GM12878 (cell line): ENCODE measurements at regions not wholly inside any gene's neighbourhood (a gene's known extent, or its start where the extent isn't known, plus 50 kb on each side); places are given as distances from the start of the nearest gene placed in this dataset.

ENCODE experiments used
- ATAC-seq: fragments of 200-7000 bp; cut with Tn5 transposase; 3 replicates; pipeline ENCODE4 v1.9.1; 2020; ENCODE audit warnings: mild to moderate bottlenecking, moderate library complexity
- BruUV-seq: library from RNA; stranded (reverse); fragments of 400-500 nt; replicated peaks from 2 replicates; lab custom pipeline; 2021; lab: Mats Ljungman, UMichigan
- CTCF ChIA-PET: fragments of 300-600 bp; sonication (Branson Sonifier 250); formaldehyde crosslinking; extraction: SDS; loops from one replicate; lab custom pipeline; 2021; ENCODE audit warnings: inconsistent platforms; lab: Yijun Ruan, JAX
- POLR2A ChIA-PET: fragments of 350-600 bp; formaldehyde crosslinking; extraction: SDS; loops from one replicate; lab custom pipeline; 2021; ENCODE audit warnings: inconsistent platforms; lab: Charles Lee
- RAD21 ChIA-PET: fragments of 300-600 bp; sonication (Branson Sonifier 250); formaldehyde crosslinking; loops from one replicate; lab custom pipeline; 2023; ENCODE audit warnings: antibody characterized with exemption; ENCODE audit not compliant: unreplicated experiment; lab: Charles Lee
- SMC1A ChIA-PET: fragments of 300-600 bp; sonication (Branson Sonifier 250); formaldehyde crosslinking; loops from one replicate; lab custom pipeline; 2023; ENCODE audit not compliant: unreplicated experiment, uncharacterized antibody; lab: Charles Lee
- DNase-seq: peaks from one replicate; pipeline ENCODE4 v3.0.0-alpha.2; 2011; ENCODE audit warnings: low read depth, low spot score
- FAIRE-seq: peaks from 3 replicates; lab custom pipeline; 2011; peaks lifted over from hg19 to GRCh38; lab: Jason Lieb, UNC
- H2AFZ ChIP-seq: 2 replicates; pipeline ENCODE4 v1.6.0; 2011; ENCODE audit warnings: low read depth, low read length, control low read depth; ENCODE audit not compliant: control insufficient read depth
- H3K27ac ChIP-seq: 2 replicates; pipeline ENCODE4 v1.5.1; 2011; ENCODE audit warnings: control low read depth; ENCODE audit not compliant: control insufficient read depth, insufficient read depth
- H3K27me3 ChIP-seq, 2 experiments: replicated peaks in 1 of 2; 2 replicates each; pipeline versions ENCODE4 v1.6.0 to v1.6.1; 2011; ENCODE audit warnings: low read length in 1 of 2; ENCODE audit not compliant: control insufficient read depth in 2 of 2, insufficient read depth in 2 of 2
- H3K36me3 ChIP-seq, 2 experiments: 2 replicates each; pipeline ENCODE4 v1.5.1; 2011; ENCODE audit warnings: low read length in 1 of 2; ENCODE audit not compliant: control insufficient read depth in 2 of 2, insufficient read depth in 2 of 2
- H3K4me1 ChIP-seq: 2 replicates; pipeline ENCODE4 v1.6.1; 2011; ENCODE audit warnings: mild to moderate bottlenecking, low read length, moderate library complexity, mixed read lengths; ENCODE audit not compliant: control insufficient read depth, insufficient read depth
- H3K4me2 ChIP-seq: 2 replicates; pipeline ENCODE4 v1.6.0; 2011; ENCODE audit warnings: control low read depth; ENCODE audit not compliant: control insufficient read depth, insufficient read depth
- H3K4me3 ChIP-seq: fragments of 200-600 bp; sonication (generic); 2 replicates; pipeline ENCODE4 v1.5.1; 2016
- H3K79me2 ChIP-seq: 2 replicates; pipeline ENCODE4 v1.6.0; 2011; ENCODE audit warnings: low read length; ENCODE audit not compliant: control insufficient read depth, insufficient read depth
- H3K9ac ChIP-seq: 2 replicates; pipeline ENCODE4 v1.8.0; 2011; ENCODE audit warnings: low read length, control low read depth, mixed read lengths; ENCODE audit not compliant: control insufficient read depth, insufficient read depth
- H3K9me3 ChIP-seq: replicated peaks from 3 replicates; pipeline ENCODE4 v1.5.1; 2011; ENCODE audit warnings: mild to moderate bottlenecking, low read length; ENCODE audit not compliant: control insufficient read depth, insufficient read depth
- H4K20me1 ChIP-seq: 2 replicates; pipeline ENCODE4 v1.6.0; 2011; ENCODE audit not compliant: control insufficient read depth, insufficient read depth
- BRCA1 ChIP-seq: IDR thresholded peaks from 2 replicates; pipeline ENCODE4 v1.6.1; 2011; ENCODE audit warnings: low read depth, low read length, improper control_type of control experiment
- EP300 ChIP-seq, 2 experiments: fragments of 150-350 bp in 1 of 2; IDR thresholded peaks; 2 replicates each; pipeline ENCODE4 v1.6.1; 2011 to 2012; ENCODE audit warnings: low read depth in 2 of 2, low read length in 2 of 2, borderline replicate concordance in 1 of 2, improper control_type of control experiment in 1 of 2, inconsistent platforms in 1 of 2; ENCODE audit not compliant: control insufficient read depth in 1 of 2
- MYB ChIP-seq: fragments of 150-350 bp; IDR thresholded peaks from 2 replicates; pipeline ENCODE4 v1.6.1; 2014; ENCODE audit warnings: mild to moderate bottlenecking, low read depth, low read length, borderline replicate concordance
- NR2C1 ChIP-seq: fragments of 450-650 bp; IDR thresholded peaks from 2 replicates; pipeline ENCODE4 v1.6.1; 2017; ENCODE audit warnings: antibody characterized with exemption, mild to moderate bottlenecking, moderate library complexity
- RFX5 ChIP-seq: IDR thresholded peaks from 2 replicates; pipeline ENCODE4 v1.6.1; 2011; ENCODE audit warnings: low read depth, low read length, improper control_type of control experiment
- SMAD1 ChIP-seq: fragments of 450-650 bp; IDR thresholded peaks from 2 replicates; pipeline ENCODE4 v1.6.1; 2018; ENCODE audit warnings: mild to moderate bottlenecking, low read depth; ENCODE audit not compliant: partially characterized antibody
- TARDBP ChIP-seq: IDR thresholded peaks from 2 replicates; pipeline ENCODE4 v1.6.1; 2016; ENCODE audit warnings: borderline replicate concordance
- TCF3 ChIP-seq: IDR thresholded peaks from 2 replicates; pipeline ENCODE4 v1.6.1; 2012; ENCODE audit warnings: low read depth, mild to moderate bottlenecking, low read length, borderline replicate concordance; ENCODE audit not compliant: insufficient read depth
- WGBS: methylation state at CpG from one replicate; pipeline ENCODE4 v1.1.6; 2016; ENCODE audit warnings: low lambda C conversion rate; ENCODE audit not compliant: insufficient replicate concordance, insufficient coverage; ENCODE audit errors: missing lambda C conversion rate; 5-methylcytosine and 5-hydroxymethylcytosine counted together
- in situ Hi-C: fragments of 300-500 bp; cut with MboI; formaldehyde crosslinking; loops from 9 replicates; pipeline ENCODE4 v1.14.3; 2018; ENCODE audit warnings: mixed read lengths
- intact Hi-C: fragments of 100-400 bp; cut with micrococcal nuclease; formaldehyde crosslinking; loops from one replicate; pipeline ENCODE4 v1.14.2; 2022; ENCODE audit not compliant: unreplicated experiment
- TF ChIP-seq, protein P1 (sequence below): fragments of 150-350 bp; IDR thresholded peaks from 2 replicates; pipeline ENCODE4 v1.6.1; 2014; ENCODE audit warnings: mild to moderate bottlenecking, low read depth, low read length

DNA sequence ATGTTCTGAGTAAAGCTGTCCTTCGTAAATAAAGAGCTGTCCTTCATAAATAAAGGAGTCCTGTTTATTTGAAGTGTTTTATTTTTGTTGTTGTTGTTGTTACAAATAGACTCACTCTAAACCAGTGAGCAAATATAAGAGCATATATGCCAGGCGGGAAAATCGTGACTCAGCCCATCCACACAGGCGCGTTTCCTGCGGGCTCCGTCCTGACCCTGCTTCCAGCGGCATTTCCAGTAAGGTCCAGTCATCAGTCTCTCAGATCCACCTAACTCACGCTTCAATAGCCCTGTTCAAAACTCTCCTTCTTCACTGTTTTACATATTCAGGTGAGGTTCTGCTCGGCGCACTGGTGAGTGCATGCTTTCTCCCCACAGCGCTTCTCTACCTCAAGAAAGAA is 277.2 kb upstream of the ADARB2 start:
- intact Hi-C loops: no loop called here
- in situ Hi-C loops: no loop called here
- no TSS peak for BruUV-seq
- no peak overlapping the region for H3K27ac ChIP-seq
- no peaks in the 10 kb centered on the region for H3K4me1 ChIP-seq
- no peak for FAIRE-seq
- 51% methylated on average over 12 of the region's 12 CpGs for WGBS
- no peak for TF ChIP-seq BRCA1
- TF ChIP-seq TARDBP: no peak
- TF ChIP-seq TCF3: no peak
- TF ChIP-seq NR2C1: no peak
- no peak for TF ChIP-seq RFX5
- TF ChIP-seq MYB: no peak
- TF ChIP-seq, protein P1, sequence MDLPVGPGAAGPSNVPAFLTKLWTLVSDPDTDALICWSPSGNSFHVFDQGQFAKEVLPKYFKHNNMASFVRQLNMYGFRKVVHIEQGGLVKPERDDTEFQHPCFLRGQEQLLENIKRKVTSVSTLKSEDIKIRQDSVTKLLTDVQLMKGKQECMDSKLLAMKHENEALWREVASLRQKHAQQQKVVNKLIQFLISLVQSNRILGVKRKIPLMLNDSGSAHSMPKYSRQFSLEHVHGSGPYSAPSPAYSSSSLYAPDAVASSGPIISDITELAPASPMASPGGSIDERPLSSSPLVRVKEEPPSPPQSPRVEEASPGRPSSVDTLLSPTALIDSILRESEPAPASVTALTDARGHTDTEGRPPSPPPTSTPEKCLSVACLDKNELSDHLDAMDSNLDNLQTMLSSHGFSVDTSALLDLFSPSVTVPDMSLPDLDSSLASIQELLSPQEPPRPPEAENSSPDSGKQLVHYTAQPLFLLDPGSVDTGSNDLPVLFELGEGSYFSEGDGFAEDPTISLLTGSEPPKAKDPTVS: no peak
- no peak for TF ChIP-seq SMAD1
- no peak for TF ChIP-seq EP300 (IDR thresholded peaks at IDR 0.05; ENCODE audit: borderline replicate concordance in 1 of 2, control insufficient read depth in 1 of 2, low read depth in 2 of 2, low read length in 2 of 2)
- TF ChIP-seq, all 136 proteins: peak for 0
- H3K36me3 ChIP-seq: no peaks in the 10 kb centered on the region
- no peaks in the 10 kb centered on the region for H4K20me1 ChIP-seq
- H3K4me2 ChIP-seq: no peak overlapping the region
- H3K9ac ChIP-seq: no peak overlapping the region
- no peaks in the 10 kb centered on the region for H3K9me3 ChIP-seq
- ATAC-seq (no peak), DNase-seq (no peak)
- no peaks in the 10 kb centered on the region for H3K27me3 ChIP-seq
- RAD21 ChIA-PET: no interaction called here
- SMC1A ChIA-PET: interaction anchor here (0.7 kb wide), 1 partner anchor 66 kb away, joined by 3 read pairs; no protein-coding TSS in a partner anchor
- no peaks in the 10 kb centered on the region for H3K79me2 ChIP-seq
- POLR2A ChIA-PET: no interaction called here
- CTCF ChIA-PET: interaction anchor here (0.6 kb wide), 1 partner anchor 594 kb away, joined by 3 read pairs; no protein-coding TSS in a partner anchor
- H3K4me3 ChIP-seq: no peak overlapping the region
- H2AFZ ChIP-seq: no peak overlapping the region
